ENCODE measurements at regions not wholly inside any gene's neighbourhood (a gene's known extent, or its start where the extent isn't known, plus 50 kb on each side); places are given as distances from the start of the nearest gene placed in this dataset.
"Not testable (repeated sequence)": the region's sequence is repeated elsewhere in the genome, so short reads cannot be mapped to it uniquely, and the experiment has no call there.

GRCh38 chr14:106729551-106729950 lies 1203.2 kb downstream of the TMEM121 start:
- no peak for DNase-seq (ENCODE audit: low spot score)
- in situ Hi-C loops (cut with MboI; ENCODE audit: low pct_unique_long_range_greater_than_20kb, low sequenced_read_pairs, unreplicated experiment): no loop called here
- TF ChIP-seq CTCF (IDR thresholded peaks at IDR 0.05; ENCODE audit: extremely low read depth, insufficient read depth, missing control alignments): no peak

GRCh38 chr14:106733771-106734170 lies 1207.4 kb downstream of the TMEM121 start:
- TF ChIP-seq CTCF (IDR thresholded peaks at IDR 0.05; ENCODE audit: extremely low read depth, insufficient read depth, missing control alignments): no peak
- in situ Hi-C loops (cut with MboI; ENCODE audit: low pct_unique_long_range_greater_than_20kb, low sequenced_read_pairs, unreplicated experiment): no loop called here
- no peak for DNase-seq (ENCODE audit: low spot score)

GRCh38 chr14:106737021-106737420 lies 1210.6 kb downstream of the TMEM121 start:
- DNase-seq (ENCODE audit: low spot score): no peak
- in situ Hi-C loops (cut with MboI; ENCODE audit: low pct_unique_long_range_greater_than_20kb, low sequenced_read_pairs, unreplicated experiment): no loop called here

GRCh38 chr14:106738075-106738474 lies 1211.7 kb downstream of the TMEM121 start:
- DNase-seq (ENCODE audit: low spot score): no peak

More at GRCh38 chr14:106737021-106737420, 1210.6 kb downstream of the TMEM121 start:
- no peak for TF ChIP-seq CTCF (IDR thresholded peaks at IDR 0.05; ENCODE audit: extremely low read depth, insufficient read depth, missing control alignments)

GRCh38 chr14:106738598-106739258 lies 1212.3 kb downstream of the TMEM121 start:
- peak; percentile 48 for TF ChIP-seq CTCF (IDR thresholded peaks at IDR 0.05; ENCODE audit: extremely low read depth, insufficient read depth, missing control alignments)
- in situ Hi-C loops (cut with MboI; ENCODE audit: low pct_unique_long_range_greater_than_20kb, low sequenced_read_pairs, unreplicated experiment); DNase-seq (ENCODE audit: low spot score): not testable (repeated sequence)

More at GRCh38 chr14:106738075-106738474, 1211.7 kb downstream of the TMEM121 start:
- peak; percentile 85 for TF ChIP-seq CTCF (IDR thresholded peaks at IDR 0.05; ENCODE audit: extremely low read depth, insufficient read depth, missing control alignments)
- in situ Hi-C loops (cut with MboI; ENCODE audit: low pct_unique_long_range_greater_than_20kb, low sequenced_read_pairs, unreplicated experiment): no loop called here

- peak; percentile 92 for TF ChIP-seq CTCF (IDR thresholded peaks at IDR 0.05; ENCODE audit: extremely low read depth, insufficient read depth, missing control alignments)
- peak; percentile 51 for DNase-seq (ENCODE audit: low spot score)
- in situ Hi-C loops (cut with MboI; ENCODE audit: low pct_unique_long_range_greater_than_20kb, low sequenced_read_pairs, unreplicated experiment): not testable (repeated sequence)
Observed at GRCh38 chr14:106741086-106741827, 1214.9 kb downstream of the TMEM121 start.

GRCh38 chr14:106745016-106745767 lies 1218.8 kb downstream of the TMEM121 start:
- DNase-seq (ENCODE audit: low spot score); in situ Hi-C loops (cut with MboI; ENCODE audit: low pct_unique_long_range_greater_than_20kb, low sequenced_read_pairs, unreplicated experiment): not testable (repeated sequence)

- DNase-seq (ENCODE audit: low spot score); in situ Hi-C loops (cut with MboI; ENCODE audit: low pct_unique_long_range_greater_than_20kb, low sequenced_read_pairs, unreplicated experiment): not testable (repeated sequence)
Observed at GRCh38 chr14:106750089-106750488, 1223.7 kb downstream of the TMEM121 start.

GRCh38 chr14:106753751-106754150 lies 1227.4 kb downstream of the TMEM121 start:
- DNase-seq (ENCODE audit: low spot score); in situ Hi-C loops (cut with MboI; ENCODE audit: low pct_unique_long_range_greater_than_20kb, low sequenced_read_pairs, unreplicated experiment): not testable (repeated sequence)

- DNase-seq (ENCODE audit: low spot score); in situ Hi-C loops (cut with MboI; ENCODE audit: low pct_unique_long_range_greater_than_20kb, low sequenced_read_pairs, unreplicated experiment): not testable (repeated sequence)
Observed at GRCh38 chr14:106757444-106757843, 1231.1 kb downstream of the TMEM121 start.
